Panc1 (cell line): ENCODE measurements at regions not wholly inside any gene's neighbourhood (a gene's known extent, or its start where the extent isn't known, plus 50 kb on each side); places are given as distances from the start of the nearest gene placed in this dataset.

Experiments
- ATAC-seq: fragments of 200-7000 bp; cut with Tn5 transposase; 2 replicates; pipeline ENCODE4 v1.9.1; 2020; ENCODE audit warnings: mild to moderate bottlenecking, moderate library complexity
- BruUV-seq: library from RNA; stranded (reverse); fragments of 400-500 nt; replicated peaks from 2 replicates; lab custom pipeline; 2021; lab: Mats Ljungman, UMichigan
- CTCF ChIA-PET: fragments of 300-600 bp; sonication (Branson Sonifier 250); formaldehyde crosslinking; loops from one replicate; lab custom pipeline; 2022; ENCODE audit warnings: antibody characterized with exemption; lab: Charles Lee
- POLR2A ChIA-PET: fragments of 300-600 bp; sonication (Branson Sonifier 250); formaldehyde crosslinking; loops from one replicate; lab custom pipeline; 2022; ENCODE audit warnings: antibody characterized with exemption; lab: Charles Lee
- DNase-seq: peaks from one replicate; pipeline ENCODE4 v3.0.0-alpha.2; 2010; ENCODE audit warnings: low read depth, low spot score
- H3K27ac ChIP-seq: 2 replicates; pipeline ENCODE4 v1.5.1; 2011; ENCODE audit warnings: mild to moderate bottlenecking, low read length, inconsistent platforms
- H3K27me3 ChIP-seq: fragments of 200-500 bp; sonication (Bioruptor generic); 2 replicates; pipeline ENCODE4 v1.6.0; 2014; ENCODE audit warnings: low read length, inconsistent platforms; ENCODE audit not compliant: control insufficient read depth, insufficient read depth
- H3K36me3 ChIP-seq: fragments of 200-500 bp; sonication (Bioruptor generic); 2 replicates; pipeline ENCODE4 v1.5.1; 2014; ENCODE audit warnings: inconsistent platforms, mild to moderate bottlenecking, low read length, moderate library complexity; ENCODE audit not compliant: control insufficient read depth, insufficient read depth
- H3K4me1 ChIP-seq: 2 replicates; pipeline ENCODE4 v1.5.1; 2011; ENCODE audit warnings: inconsistent platforms, mild to moderate bottlenecking, low read length, moderate library complexity; ENCODE audit not compliant: control insufficient read depth, insufficient read depth
- H3K4me3 ChIP-seq, 2 experiments: 2 replicates each; pipeline ENCODE4 v1.5.1; 2011 to 2012; ENCODE audit warnings: low read depth in 2 of 2, low read length in 2 of 2, mild to moderate bottlenecking in 2 of 2, inconsistent platforms in 1 of 2, moderate library complexity in 1 of 2
- H3K9me3 ChIP-seq: fragments of 200-500 bp; sonication (Bioruptor generic); 2 replicates; pipeline ENCODE4 v1.5.1; 2014; ENCODE audit warnings: low read depth, mild to moderate bottlenecking, inconsistent platforms, low read length, moderate library complexity; ENCODE audit not compliant: control insufficient read depth, insufficient read depth
- POLR2AphosphoS5 ChIP-seq: IDR thresholded peaks from 2 replicates; pipeline ENCODE4 v1.6.1; 2012; ENCODE audit warnings: mild to moderate bottlenecking, low read depth, low read length, moderate library complexity
- SIN3A ChIP-seq: IDR thresholded peaks from 2 replicates; pipeline ENCODE4 v1.6.1; 2012; ENCODE audit warnings: low read depth, mild to moderate bottlenecking, low read length, moderate library complexity, borderline replicate concordance; ENCODE audit not compliant: insufficient read depth
- TCF7L2 ChIP-seq: IDR thresholded peaks from 2 replicates; pipeline ENCODE4 v1.6.1; 2011; ENCODE audit warnings: mild to moderate bottlenecking, low read depth, low read length, inconsistent platforms
- in situ Hi-C: cut with HindIII; loops from 2 replicates; pipeline ENCODE4 v1.10.0; 2016; ENCODE audit warnings: low sequenced_read_pairs, low pct_unique_long_range_greater_than_20kb
- intact Hi-C: fragments of 100-400 bp; cut with micrococcal nuclease; formaldehyde crosslinking; loops from one replicate; pipeline ENCODE4 v1.10.0; 2022; ENCODE audit not compliant: unreplicated experiment
- TF ChIP-seq, protein P1 (sequence below): fragments of 450-650 bp; IDR thresholded peaks from 2 replicates; pipeline ENCODE4 v1.5.1; 2017; ENCODE audit warnings: mild to moderate bottlenecking
- TF ChIP-seq, protein P2 (sequence below), 2 experiments: IDR thresholded peaks; 2 replicates each; pipeline ENCODE4 v1.6.1; 2011 to 2012; ENCODE audit warnings: low read depth in 2 of 2, control low read depth in 1 of 2, low read length in 1 of 2, mild to moderate bottlenecking in 1 of 2, moderate library complexity in 1 of 2; ENCODE audit not compliant: insufficient read depth in 1 of 2

DNA sequence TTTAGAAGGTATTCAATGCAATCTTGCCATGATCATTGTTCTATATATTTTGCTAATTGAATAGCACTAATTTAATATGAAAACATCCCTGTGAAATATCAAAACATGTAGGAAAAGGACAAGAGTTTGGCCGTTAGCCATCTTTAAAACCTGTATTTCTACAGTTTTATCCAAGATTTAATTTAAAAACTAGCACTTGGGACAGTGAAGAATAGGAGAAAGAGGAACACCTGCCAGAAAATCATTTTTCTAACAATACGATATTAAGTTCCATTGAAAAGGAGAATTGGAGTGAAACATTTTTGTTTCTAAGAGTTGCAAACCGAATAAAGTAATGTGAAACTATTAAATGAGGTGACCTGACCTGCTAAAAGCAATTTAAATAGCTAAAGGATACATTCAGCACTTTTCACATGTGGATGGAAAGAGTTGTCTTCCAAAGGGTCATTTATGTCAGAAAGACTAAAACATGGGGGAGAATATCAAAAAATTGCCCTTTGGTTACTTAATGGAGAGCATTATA lies 1673.6 kb upstream of the MIR17HG start:
- ChIA-PET POLR2A (no interaction called here), CTCF (no interaction called here)
- H3K4me1 ChIP-seq, result no peaks in the 10 kb centered on the region
- no peak overlapping the region for H3K27ac ChIP-seq
- no peak for DNase-seq
- H3K4me3 ChIP-seq, result no peak overlapping the region
- no peaks in the 10 kb centered on the region for H3K36me3 ChIP-seq
- ATAC-seq, result no peak
- no peak for TF ChIP-seq TCF7L2
- TF ChIP-seq SIN3A, result no peak
- TF ChIP-seq, protein P1, sequence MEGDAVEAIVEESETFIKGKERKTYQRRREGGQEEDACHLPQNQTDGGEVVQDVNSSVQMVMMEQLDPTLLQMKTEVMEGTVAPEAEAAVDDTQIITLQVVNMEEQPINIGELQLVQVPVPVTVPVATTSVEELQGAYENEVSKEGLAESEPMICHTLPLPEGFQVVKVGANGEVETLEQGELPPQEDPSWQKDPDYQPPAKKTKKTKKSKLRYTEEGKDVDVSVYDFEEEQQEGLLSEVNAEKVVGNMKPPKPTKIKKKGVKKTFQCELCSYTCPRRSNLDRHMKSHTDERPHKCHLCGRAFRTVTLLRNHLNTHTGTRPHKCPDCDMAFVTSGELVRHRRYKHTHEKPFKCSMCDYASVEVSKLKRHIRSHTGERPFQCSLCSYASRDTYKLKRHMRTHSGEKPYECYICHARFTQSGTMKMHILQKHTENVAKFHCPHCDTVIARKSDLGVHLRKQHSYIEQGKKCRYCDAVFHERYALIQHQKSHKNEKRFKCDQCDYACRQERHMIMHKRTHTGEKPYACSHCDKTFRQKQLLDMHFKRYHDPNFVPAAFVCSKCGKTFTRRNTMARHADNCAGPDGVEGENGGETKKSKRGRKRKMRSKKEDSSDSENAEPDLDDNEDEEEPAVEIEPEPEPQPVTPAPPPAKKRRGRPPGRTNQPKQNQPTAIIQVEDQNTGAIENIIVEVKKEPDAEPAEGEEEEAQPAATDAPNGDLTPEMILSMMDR, result no peak
- TF ChIP-seq POLR2AphosphoS5, result no peak
- intact Hi-C loops, result no loop called here
- no peaks in the 10 kb centered on the region for H3K27me3 ChIP-seq
- no peaks in the 10 kb centered on the region for H3K9me3 ChIP-seq
- in situ Hi-C loops, result no loop called here
- no TSS peak for BruUV-seq

DNA sequence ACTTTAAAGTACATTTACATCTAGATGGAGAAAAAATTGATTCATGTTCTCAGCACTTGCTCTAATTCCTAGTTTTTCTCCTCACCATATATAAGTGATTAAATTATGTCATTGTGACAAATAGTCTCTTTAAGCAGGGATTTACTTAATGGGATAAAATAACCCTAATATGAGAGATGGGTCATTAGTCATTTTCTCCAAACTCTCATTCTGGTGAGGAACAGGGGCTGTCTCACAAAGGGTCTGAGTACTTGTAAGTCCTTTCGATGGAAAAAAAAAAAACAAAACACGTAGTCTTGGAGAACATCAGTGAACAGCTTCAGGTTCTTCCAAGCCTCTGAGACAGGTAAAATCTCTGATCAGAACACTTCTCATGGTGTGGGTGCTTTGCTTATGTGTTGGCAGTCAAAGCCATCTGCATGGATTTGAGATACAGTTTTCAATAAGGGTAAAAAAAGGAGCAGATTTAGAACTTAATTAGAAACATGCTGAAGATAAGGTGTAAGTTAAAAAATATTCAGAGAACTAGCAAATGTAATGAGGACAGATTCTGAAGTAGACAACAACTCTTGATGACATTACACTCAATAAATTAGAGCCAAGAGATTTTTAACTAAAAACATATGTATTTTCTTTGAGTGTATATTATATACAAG lies 1668.9 kb upstream of the MIR17HG start:
- TF ChIP-seq TCF7L2 (no peak), SIN3A (no peak), POLR2AphosphoS5 (no peak)
- TF ChIP-seq, protein P2, sequence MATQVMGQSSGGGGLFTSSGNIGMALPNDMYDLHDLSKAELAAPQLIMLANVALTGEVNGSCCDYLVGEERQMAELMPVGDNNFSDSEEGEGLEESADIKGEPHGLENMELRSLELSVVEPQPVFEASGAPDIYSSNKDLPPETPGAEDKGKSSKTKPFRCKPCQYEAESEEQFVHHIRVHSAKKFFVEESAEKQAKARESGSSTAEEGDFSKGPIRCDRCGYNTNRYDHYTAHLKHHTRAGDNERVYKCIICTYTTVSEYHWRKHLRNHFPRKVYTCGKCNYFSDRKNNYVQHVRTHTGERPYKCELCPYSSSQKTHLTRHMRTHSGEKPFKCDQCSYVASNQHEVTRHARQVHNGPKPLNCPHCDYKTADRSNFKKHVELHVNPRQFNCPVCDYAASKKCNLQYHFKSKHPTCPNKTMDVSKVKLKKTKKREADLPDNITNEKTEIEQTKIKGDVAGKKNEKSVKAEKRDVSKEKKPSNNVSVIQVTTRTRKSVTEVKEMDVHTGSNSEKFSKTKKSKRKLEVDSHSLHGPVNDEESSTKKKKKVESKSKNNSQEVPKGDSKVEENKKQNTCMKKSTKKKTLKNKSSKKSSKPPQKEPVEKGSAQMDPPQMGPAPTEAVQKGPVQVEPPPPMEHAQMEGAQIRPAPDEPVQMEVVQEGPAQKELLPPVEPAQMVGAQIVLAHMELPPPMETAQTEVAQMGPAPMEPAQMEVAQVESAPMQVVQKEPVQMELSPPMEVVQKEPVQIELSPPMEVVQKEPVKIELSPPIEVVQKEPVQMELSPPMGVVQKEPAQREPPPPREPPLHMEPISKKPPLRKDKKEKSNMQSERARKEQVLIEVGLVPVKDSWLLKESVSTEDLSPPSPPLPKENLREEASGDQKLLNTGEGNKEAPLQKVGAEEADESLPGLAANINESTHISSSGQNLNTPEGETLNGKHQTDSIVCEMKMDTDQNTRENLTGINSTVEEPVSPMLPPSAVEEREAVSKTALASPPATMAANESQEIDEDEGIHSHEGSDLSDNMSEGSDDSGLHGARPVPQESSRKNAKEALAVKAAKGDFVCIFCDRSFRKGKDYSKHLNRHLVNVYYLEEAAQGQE (IDR thresholded peaks at IDR 0.05; ENCODE audit: insufficient read depth in 1 of 2, low read depth in 2 of 2, low read length in 1 of 2), result no peak
- TF ChIP-seq, protein P1, result no peak
- ATAC-seq, result no peak
- no peaks in the 10 kb centered on the region for H3K36me3 ChIP-seq
- no TSS peak for BruUV-seq
- in situ Hi-C loops, result no loop called here
- POLR2A ChIA-PET, result no interaction called here
- no peak overlapping the region for H3K27ac ChIP-seq
- intact Hi-C loops, result no loop called here
- H3K9me3 ChIP-seq, result no peaks in the 10 kb centered on the region
- H3K4me1 ChIP-seq, result no peaks in the 10 kb centered on the region
- DNase-seq, result no peak
- CTCF ChIA-PET, result no interaction called here
- no peaks in the 10 kb centered on the region for H3K27me3 ChIP-seq
- no peak overlapping the region for H3K4me3 ChIP-seq
